GM18873 (cell line): ENCODE measurements at regions not wholly inside any gene's neighbourhood (a gene's known extent, or its start where the extent isn't known, plus 50 kb on each side); places are given as distances from the start of the nearest gene placed in this dataset.

ENCODE experiments used
- ATAC-seq: cut with Tn5 transposase; IDR thresholded peaks from one replicate; pipeline ENCODE4 v1.9.1; 2021; ENCODE audit warnings: mild to moderate bottlenecking, moderate library complexity, moderate number of reproducible peaks; ENCODE audit not compliant: unreplicated experiment, low FRiP score

GRCh38 chr20:24339210-24339641 lies 130.2 kb upstream of the SYNDIG1 start:
- ATAC-seq, result no peak

- no peak for ATAC-seq
Observed at GRCh38 chr20:24337551-24337950, 131.9 kb upstream of the SYNDIG1 start.

GRCh38 chr20:24337069-24337468 lies 132.4 kb upstream of the SYNDIG1 start:
- ATAC-seq, result no peak

GRCh38 chr20:24334830-24335229 lies 134.6 kb upstream of the SYNDIG1 start:
- no peak for ATAC-seq

GRCh38 chr20:24332956-24333355 lies 136.5 kb upstream of the SYNDIG1 start:
- ATAC-seq, result no peak

- ATAC-seq, result no peak
Observed at GRCh38 chr20:24331939-24332338, 137.5 kb upstream of the SYNDIG1 start.

- ATAC-seq, result no peak
Observed at GRCh38 chr20:24328901-24329300, 140.5 kb upstream of the SYNDIG1 start.

GRCh38 chr20:24321973-24322372 lies 147.5 kb upstream of the SYNDIG1 start:
- no peak for ATAC-seq

GRCh38 chr20:24318569-24319352 lies 150.7 kb upstream of the SYNDIG1 start:
- ATAC-seq, result no peak

- no peak for ATAC-seq
Observed at GRCh38 chr20:24317224-24317623, 152.2 kb upstream of the SYNDIG1 start.

GRCh38 chr20:24316731-24317130 lies 152.7 kb upstream of the SYNDIG1 start:
- ATAC-seq, result no peak

GRCh38 chr20:24314053-24314452 lies 155.4 kb upstream of the SYNDIG1 start:
- no peak for ATAC-seq

GRCh38 chr20:24309596-24309995 lies 159.8 kb upstream of the SYNDIG1 start:
- ATAC-seq, result no peak

GRCh38 chr20:24305371-24305770 lies 164.1 kb upstream of the SYNDIG1 start:
- no peak for ATAC-seq

- ATAC-seq, result no peak
Observed at GRCh38 chr20:24304291-24304690, 165.1 kb upstream of the SYNDIG1 start.

- ATAC-seq, result no peak
Observed at GRCh38 chr20:24303393-24304170, 165.8 kb upstream of the SYNDIG1 start.

GRCh38 chr20:24297993-24298392 lies 171.4 kb upstream of the SYNDIG1 start:
- ATAC-seq, result no peak

GRCh38 chr20:24296477-24297261 lies 172.8 kb upstream of the SYNDIG1 start:
- no peak for ATAC-seq

GRCh38 chr20:24291014-24291413 lies 178.4 kb upstream of the SYNDIG1 start:
- ATAC-seq, result no peak

GRCh38 chr20:24289737-24290481 lies 179.5 kb upstream of the SYNDIG1 start:
- ATAC-seq, result no peak
